SK-N-SH treated with all-trans-retinoic acid at 6 μM for 48 hours (cell line): ENCODE measurements at regions not wholly inside any gene's neighbourhood (a gene's known extent, or its start where the extent isn't known, plus 50 kb on each side); places are given as distances from the start of the nearest gene placed in this dataset.

Source experiments
- ARNTL ChIP-seq: fragments of 450-650 bp; formaldehyde crosslinking; IDR thresholded peaks from 2 replicates; pipeline ENCODE4 v1.5.0; 2020; ENCODE audit warnings: low read depth, mild to moderate bottlenecking, moderate library complexity, borderline replicate concordance
- CSDC2 ChIP-seq: fragments of 250-450 bp; sonication (Bioruptor Pico); IDR thresholded peaks from 2 replicates; pipeline ENCODE4 v1.5.0; 2020; ENCODE audit warnings: mild to moderate bottlenecking, moderate library complexity
- ESRRG ChIP-seq: fragments of 250-450 bp; sonication (Bioruptor Pico); IDR thresholded peaks from 2 replicates; pipeline ENCODE4 v1.6.1; 2021; ENCODE audit warnings: mild to moderate bottlenecking
- ISL1 ChIP-seq: fragments of 250-450 bp; sonication (Bioruptor Pico); IDR thresholded peaks from 2 replicates; pipeline ENCODE4 v2.1.2; 2022; ENCODE audit warnings: mild to moderate bottlenecking, moderate library complexity
- SNAI2 ChIP-seq: fragments of 250-450 bp; sonication (Bioruptor Pico); IDR thresholded peaks from 2 replicates; pipeline ENCODE4 v1.5.0; 2020; ENCODE audit warnings: mild to moderate bottlenecking, moderate library complexity
- TCF4 ChIP-seq: fragments of 250-450 bp; sonication (Bioruptor Pico); IDR thresholded peaks from 2 replicates; pipeline ENCODE4 v1.8.0; 2021; ENCODE audit warnings: mild to moderate bottlenecking, moderate library complexity, borderline replicate concordance
- ZFP30 ChIP-seq: fragments of 450-650 bp; formaldehyde crosslinking; IDR thresholded peaks from 2 replicates; pipeline ENCODE4 v1.5.0; 2022; ENCODE audit warnings: mild to moderate bottlenecking, moderate library complexity
- ZNF70 ChIP-seq: fragments of 450-650 bp; formaldehyde crosslinking; IDR thresholded peaks from 2 replicates; pipeline ENCODE4 v1.5.0; 2020; ENCODE audit warnings: mild to moderate bottlenecking, moderate library complexity
- TF ChIP-seq, protein P1 (sequence below): fragments of 250-450 bp; sonication (Bioruptor Pico); IDR thresholded peaks from 2 replicates; pipeline ENCODE4 v1.5.1; 2020; ENCODE audit warnings: low read depth, mild to moderate bottlenecking, moderate library complexity
- TF ChIP-seq, protein P2 (sequence below): fragments of 250-450 bp; sonication (Bioruptor Pico); IDR thresholded peaks from 2 replicates; pipeline ENCODE4 v1.8.0; 2021; ENCODE audit warnings: low read depth, mild to moderate bottlenecking, moderate library complexity, borderline replicate concordance
- TF ChIP-seq, protein P3 (sequence below): fragments of 250-450 bp; sonication (Bioruptor Pico); IDR thresholded peaks from 2 replicates; pipeline ENCODE4 v1.8.0; 2020; ENCODE audit warnings: mild to moderate bottlenecking, moderate library complexity, borderline replicate concordance

DNA sequence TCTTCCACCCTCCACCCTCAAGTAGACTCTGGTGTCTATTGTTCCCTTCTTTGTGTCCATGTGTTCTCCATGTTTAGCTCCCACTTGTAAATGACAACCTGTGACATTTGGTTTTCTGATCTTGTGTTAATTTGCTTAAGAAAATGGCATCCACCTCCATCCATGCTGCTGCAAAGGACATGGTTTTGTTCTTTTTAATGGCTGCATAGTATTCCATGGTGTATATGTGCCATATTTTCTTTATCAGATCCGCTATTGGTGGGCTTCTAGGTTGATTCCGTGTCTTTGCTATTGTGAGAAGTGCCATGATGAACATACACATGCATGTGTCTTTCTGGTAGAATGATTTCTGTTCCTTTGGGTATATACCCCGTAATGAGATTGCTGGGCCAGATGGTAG, 163.4 kb upstream of the ITGA1 start:
- TF ChIP-seq TCF4 (no peak), ARNTL (no peak), ISL1 (no peak), ZNF70 (no peak), ESRRG (CRISPR knock-in tag) (no peak), ZFP30 (no peak), CSDC2 (no peak), SNAI2 (CRISPR knock-in tag) (no peak)
- TF ChIP-seq, protein P1, sequence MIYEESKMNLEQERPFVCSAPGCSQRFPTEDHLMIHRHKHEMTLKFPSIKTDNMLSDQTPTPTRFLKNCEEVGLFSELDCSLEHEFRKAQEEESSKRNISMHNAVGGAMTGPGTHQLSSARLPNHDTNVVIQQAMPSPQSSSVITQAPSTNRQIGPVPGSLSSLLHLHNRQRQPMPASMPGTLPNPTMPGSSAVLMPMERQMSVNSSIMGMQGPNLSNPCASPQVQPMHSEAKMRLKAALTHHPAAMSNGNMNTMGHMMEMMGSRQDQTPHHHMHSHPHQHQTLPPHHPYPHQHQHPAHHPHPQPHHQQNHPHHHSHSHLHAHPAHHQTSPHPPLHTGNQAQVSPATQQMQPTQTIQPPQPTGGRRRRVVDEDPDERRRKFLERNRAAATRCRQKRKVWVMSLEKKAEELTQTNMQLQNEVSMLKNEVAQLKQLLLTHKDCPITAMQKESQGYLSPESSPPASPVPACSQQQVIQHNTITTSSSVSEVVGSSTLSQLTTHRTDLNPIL (CRISPR knock-in tag) = no peak
- TF ChIP-seq, protein P2, sequence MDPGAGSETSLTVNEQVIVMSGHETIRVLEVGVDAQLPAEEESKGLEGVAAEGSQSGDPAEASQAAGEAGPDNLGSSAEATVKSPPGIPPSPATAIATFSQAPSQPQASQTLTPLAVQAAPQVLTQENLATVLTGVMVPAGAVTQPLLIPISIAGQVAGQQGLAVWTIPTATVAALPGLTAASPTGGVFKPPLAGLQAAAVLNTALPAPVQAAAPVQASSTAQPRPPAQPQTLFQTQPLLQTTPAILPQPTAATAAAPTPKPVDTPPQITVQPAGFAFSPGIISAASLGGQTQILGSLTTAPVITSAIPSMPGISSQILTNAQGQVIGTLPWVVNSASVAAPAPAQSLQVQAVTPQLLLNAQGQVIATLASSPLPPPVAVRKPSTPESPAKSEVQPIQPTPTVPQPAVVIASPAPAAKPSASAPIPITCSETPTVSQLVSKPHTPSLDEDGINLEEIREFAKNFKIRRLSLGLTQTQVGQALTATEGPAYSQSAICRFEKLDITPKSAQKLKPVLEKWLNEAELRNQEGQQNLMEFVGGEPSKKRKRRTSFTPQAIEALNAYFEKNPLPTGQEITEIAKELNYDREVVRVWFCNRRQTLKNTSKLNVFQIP = no peak
- TF ChIP-seq, protein P3, sequence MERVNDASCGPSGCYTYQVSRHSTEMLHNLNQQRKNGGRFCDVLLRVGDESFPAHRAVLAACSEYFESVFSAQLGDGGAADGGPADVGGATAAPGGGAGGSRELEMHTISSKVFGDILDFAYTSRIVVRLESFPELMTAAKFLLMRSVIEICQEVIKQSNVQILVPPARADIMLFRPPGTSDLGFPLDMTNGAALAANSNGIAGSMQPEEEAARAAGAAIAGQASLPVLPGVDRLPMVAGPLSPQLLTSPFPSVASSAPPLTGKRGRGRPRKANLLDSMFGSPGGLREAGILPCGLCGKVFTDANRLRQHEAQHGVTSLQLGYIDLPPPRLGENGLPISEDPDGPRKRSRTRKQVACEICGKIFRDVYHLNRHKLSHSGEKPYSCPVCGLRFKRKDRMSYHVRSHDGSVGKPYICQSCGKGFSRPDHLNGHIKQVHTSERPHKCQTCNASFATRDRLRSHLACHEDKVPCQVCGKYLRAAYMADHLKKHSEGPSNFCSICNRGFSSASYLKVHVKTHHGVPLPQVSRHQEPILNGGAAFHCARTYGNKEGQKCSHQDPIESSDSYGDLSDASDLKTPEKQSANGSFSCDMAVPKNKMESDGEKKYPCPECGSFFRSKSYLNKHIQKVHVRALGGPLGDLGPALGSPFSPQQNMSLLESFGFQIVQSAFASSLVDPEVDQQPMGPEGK (CRISPR knock-in tag) = no peak
